Lower leg skin (tissue), 4 donors: ENCODE measurements at regions not wholly inside any gene's neighbourhood (a gene's known extent, or its start where the extent isn't known, plus 50 kb on each side); places are given as distances from the start of the nearest gene placed in this dataset.

Experiments
- DNase-seq, 2 donors: peaks; one replicate each; pipeline ENCODE4 v3.0.0-alpha.2; 2019; ENCODE audit warnings: low spot score in 2 of 2
- H3K4me3 ChIP-seq: fragments of 200-600 bp; sonication (generic); 2 replicates; pipeline ENCODE4 v1.5.1; 2017; ENCODE audit warnings: mild to moderate bottlenecking, low read depth; ENCODE audit not compliant: poor library complexity, severe bottlenecking
- CTCF ChIP-seq, 3 donors: fragments of 450-650 bp; IDR thresholded peaks; one replicate each; pipeline ENCODE4 v1.5.1; 2016; ENCODE audit warnings: antibody characterized with exemption in 3 of 3, mild to moderate bottlenecking in 3 of 3, moderate library complexity in 2 of 3
- POLR2A ChIP-seq, 2 donors: fragments of 450-650 bp; IDR thresholded peaks; one replicate each; pipeline ENCODE4 v1.6.1; 2016 to 2017; ENCODE audit warnings: antibody characterized with exemption in 2 of 2, mild to moderate bottlenecking in 1 of 2, moderate library complexity in 1 of 2
- WGBS, 2 donors: methylation state at CpG; one replicate each; pipeline ENCODE4 v1.1.5; 2018; 5-methylcytosine and 5-hydroxymethylcytosine counted together
- intact Hi-C: fragments of 100-400 bp; cut with DNase I; formaldehyde crosslinking; loops from one replicate; pipeline ENCODE4 v1.15.0; 2023; ENCODE audit warnings: low total_unique reads

- no peak for TF ChIP-seq CTCF (IDR thresholded peaks at IDR 0.05)
- no peak for TF ChIP-seq POLR2A (IDR thresholded peaks at IDR 0.05)
- intact Hi-C loops = no loop called here
- DNase-seq = no peak
- WGBS, 2 donors = 45 to 50% methylated on average over 2 of the region's 2 CpGs
- no peak overlapping the region for H3K4me3 ChIP-seq
These were observed 324.0 kb downstream of the IRS1 start for GRCh38 chr2:226475650-226476049.

- intact Hi-C loops = no loop called here
- DNase-seq = no peak
- no peak for TF ChIP-seq CTCF (IDR thresholded peaks at IDR 0.05)
- no peak for TF ChIP-seq POLR2A (IDR thresholded peaks at IDR 0.05)
- no peak overlapping the region for H3K4me3 ChIP-seq
These were observed 325.5 kb downstream of the IRS1 start for GRCh38 chr2:226474131-226474530.

- TF ChIP-seq CTCF (IDR thresholded peaks at IDR 0.05) (no peak), POLR2A (IDR thresholded peaks at IDR 0.05) (no peak)
These were observed 327.6 kb downstream of the IRS1 start for GRCh38 chr2:226471987-226472470.

GRCh38 chr2:226467633-226468032 is 332.0 kb downstream of the IRS1 start:
- 81 to 86% methylated on average over 2 of the region's 2 CpGs for WGBS, 2 donors
- TF ChIP-seq POLR2A (IDR thresholded peaks at IDR 0.05) = no peak
- no peak for TF ChIP-seq CTCF (IDR thresholded peaks at IDR 0.05)
- intact Hi-C loops = no loop called here
- no peak overlapping the region for H3K4me3 ChIP-seq
- no peak for DNase-seq

More at GRCh38 chr2:226471987-226472470, 327.6 kb downstream of the IRS1 start:
- no peak for DNase-seq
- intact Hi-C loops = no loop called here
- H3K4me3 ChIP-seq = no peak overlapping the region
- 47 to 64% methylated on average over 2 of the region's 2 CpGs for WGBS, 2 donors

GRCh38 chr2:226467221-226467620 is 332.4 kb downstream of the IRS1 start:
- 69 to 73% methylated on average over 5 to 6 of the region's 6 CpGs for WGBS, 2 donors
- no peak overlapping the region for H3K4me3 ChIP-seq
- DNase-seq = no peak
- intact Hi-C loops = no loop called here
- TF ChIP-seq POLR2A (IDR thresholded peaks at IDR 0.05) = no peak
- no peak for TF ChIP-seq CTCF (IDR thresholded peaks at IDR 0.05)

GRCh38 chr2:226466589-226466988 is 333.0 kb downstream of the IRS1 start:
- intact Hi-C loops = no loop called here
- TF ChIP-seq POLR2A (IDR thresholded peaks at IDR 0.05) (no peak), CTCF (IDR thresholded peaks at IDR 0.05) (no peak)
- 64 to 82% methylated on average over 2 of the region's 2 CpGs for WGBS, 2 donors
- H3K4me3 ChIP-seq = no peak overlapping the region
- DNase-seq = no peak
